Stimulated activated CD8-positive, alpha-beta memory T cell treated with anti-CD3 and anti-CD28 coated beads, Interleukin-4, amount 100 ng/mL, for 4 hours (primary cell): ENCODE measurements at regions not wholly inside any gene's neighbourhood (a gene's known extent, or its start where the extent isn't known, plus 50 kb on each side); places are given as distances from the start of the nearest gene placed in this dataset.

Experiments used
- DNase-seq, 2 donors: peaks; one replicate each; pipeline ENCODE4 v3.0.0-alpha.2; 2020; ENCODE audit warnings: low read depth in 2 of 2, low spot score in 1 of 2

- DNase-seq: no peak
Measured at GRCh38 chr2:60168247-60168646, 385.2 kb downstream of the BCL11A start.

- no peak for DNase-seq
Measured at GRCh38 chr2:60167089-60167488, 386.4 kb downstream of the BCL11A start.

GRCh38 chr2:60163691-60164090 is 389.8 kb downstream of the BCL11A start:
- DNase-seq: no peak

GRCh38 chr2:60159519-60159918 is 393.9 kb downstream of the BCL11A start:
- DNase-seq: no peak

- DNase-seq: no peak
Measured at GRCh38 chr2:60158262-60158661, 395.2 kb downstream of the BCL11A start.

- DNase-seq: no peak
Measured at GRCh38 chr2:60157283-60157682, 396.2 kb downstream of the BCL11A start.

- no peak for DNase-seq
Measured at GRCh38 chr2:60154142-60154541, 399.3 kb downstream of the BCL11A start.

GRCh38 chr2:60152226-60152833 is 401.1 kb downstream of the BCL11A start:
- DNase-seq: no peak

GRCh38 chr2:60149176-60149575 is 404.3 kb downstream of the BCL11A start:
- no peak for DNase-seq

GRCh38 chr2:60148716-60149115 is 404.7 kb downstream of the BCL11A start:
- DNase-seq: no peak

GRCh38 chr2:60140185-60140584 is 413.3 kb downstream of the BCL11A start:
- no peak for DNase-seq

GRCh38 chr2:60136913-60137312 is 416.5 kb downstream of the BCL11A start:
- no peak for DNase-seq

GRCh38 chr2:60127191-60127590 is 426.3 kb downstream of the BCL11A start:
- DNase-seq: no peak

GRCh38 chr2:60125611-60126426 is 427.6 kb downstream of the BCL11A start:
- no peak for DNase-seq

- DNase-seq: no peak
Measured at GRCh38 chr2:60119778-60120177, 433.7 kb downstream of the BCL11A start.

- DNase-seq: no peak
Measured at GRCh38 chr2:60118917-60119316, 434.5 kb downstream of the BCL11A start.

- no peak for DNase-seq
Measured at GRCh38 chr2:60118061-60118460, 435.4 kb downstream of the BCL11A start.

GRCh38 chr2:60116161-60116875 is 437.1 kb downstream of the BCL11A start:
- no peak for DNase-seq

- no peak for DNase-seq
Measured at GRCh38 chr2:60109744-60110143, 443.7 kb downstream of the BCL11A start.

GRCh38 chr2:60106836-60107529 is 446.5 kb downstream of the BCL11A start:
- no peak for DNase-seq

GRCh38 chr2:60105906-60106305 is 447.5 kb downstream of the BCL11A start:
- no peak for DNase-seq
